HG03159 (cell line): ENCODE measurements at regions not wholly inside any gene's neighbourhood (a gene's known extent, or its start where the extent isn't known, plus 50 kb on each side); places are given as distances from the start of the nearest gene placed in this dataset.

Experiments used
- ATAC-seq: cut with Tn5 transposase; IDR thresholded peaks from one replicate; pipeline ENCODE4 v1.9.1; 2021; ENCODE audit warnings: mild to moderate bottlenecking, moderate library complexity; ENCODE audit not compliant: unreplicated experiment

- no peak for ATAC-seq
These were observed 55.2 kb upstream of the IL12B start for GRCh38 chr5:159385536-159385935.

GRCh38 chr5:159386028-159386711, 55.9 kb upstream of the IL12B start:
- ATAC-seq = no peak

GRCh38 chr5:159392871-159393270, 62.6 kb upstream of the IL12B start:
- no peak for ATAC-seq

- ATAC-seq = no peak
These were observed 63.6 kb upstream of the IL12B start for GRCh38 chr5:159393854-159394274.

- no peak for ATAC-seq
These were observed 64.9 kb upstream of the IL12B start for GRCh38 chr5:159395202-159395601.

- ATAC-seq = no peak
These were observed 68.6 kb upstream of the IL12B start for GRCh38 chr5:159398936-159399335.

- ATAC-seq = no peak
These were observed 70.2 kb upstream of the IL12B start for GRCh38 chr5:159400476-159400875.

GRCh38 chr5:159402311-159402710, 72.0 kb upstream of the IL12B start:
- ATAC-seq = no peak

GRCh38 chr5:159402856-159403255, 72.6 kb upstream of the IL12B start:
- no peak for ATAC-seq

- ATAC-seq = no peak
These were observed 73.8 kb upstream of the IL12B start for GRCh38 chr5:159403906-159404681.

GRCh38 chr5:159405611-159406031, 75.3 kb upstream of the IL12B start:
- no peak for ATAC-seq

GRCh38 chr5:159406571-159406970, 76.3 kb upstream of the IL12B start:
- ATAC-seq = no peak

- peak; percentile 72 for ATAC-seq
These were observed 79.5 kb upstream of the IL12B start for GRCh38 chr5:159409801-159410200.

- no peak for ATAC-seq
These were observed 80.2 kb upstream of the IL12B start for GRCh38 chr5:159410480-159410879.

GRCh38 chr5:159411115-159411514, 80.8 kb upstream of the IL12B start:
- ATAC-seq = no peak

- ATAC-seq = peak; percentile 59
These were observed 82.2 kb upstream of the IL12B start for GRCh38 chr5:159412284-159413046.

GRCh38 chr5:159414021-159414420, 83.7 kb upstream of the IL12B start:
- no peak for ATAC-seq

GRCh38 chr5:159415301-159415937, 85.1 kb upstream of the IL12B start:
- ATAC-seq = no peak

GRCh38 chr5:159416438-159416837, 86.2 kb upstream of the IL12B start:
- no peak for ATAC-seq

GRCh38 chr5:159417170-159417569, 86.9 kb upstream of the IL12B start:
- ATAC-seq = no peak

GRCh38 chr5:159419576-159419975, 89.3 kb upstream of the IL12B start:
- ATAC-seq = no peak
